A204.1 (cell line): ENCODE measurements at regions not wholly inside any gene's neighbourhood (a gene's known extent, or its start where the extent isn't known, plus 50 kb on each side); places are given as distances from the start of the nearest gene placed in this dataset.

Experiments
- FAIRE-seq: peaks from 2 replicates; lab custom pipeline; 2012; peaks lifted over from hg19 to GRCh38; lab: Jason Lieb, UNC

GRCh38 chr9:108095496-108095895 is 605.9 kb upstream of the KLF4 start:
- no peak for FAIRE-seq

- no peak for FAIRE-seq
These were observed 605.1 kb upstream of the KLF4 start for GRCh38 chr9:108094676-108094993.

GRCh38 chr9:108093773-108094675 is 604.5 kb upstream of the KLF4 start:
- FAIRE-seq, result no peak

- no peak for FAIRE-seq
These were observed 599.3 kb upstream of the KLF4 start for GRCh38 chr9:108088916-108089315.

- no peak for FAIRE-seq
These were observed 598.2 kb upstream of the KLF4 start for GRCh38 chr9:108087781-108088180.

- FAIRE-seq, result no peak
These were observed 597.1 kb upstream of the KLF4 start for GRCh38 chr9:108086624-108087023.

- FAIRE-seq, result no peak
These were observed 595.7 kb upstream of the KLF4 start for GRCh38 chr9:108085294-108085693.

GRCh38 chr9:108083796-108084352 is 594.3 kb upstream of the KLF4 start:
- no peak for FAIRE-seq

GRCh38 chr9:108083160-108083750 is 593.7 kb upstream of the KLF4 start:
- no peak for FAIRE-seq

- no peak for FAIRE-seq
These were observed 591.5 kb upstream of the KLF4 start for GRCh38 chr9:108081112-108081511.

- no peak for FAIRE-seq
These were observed 590.7 kb upstream of the KLF4 start for GRCh38 chr9:108080285-108080684.

GRCh38 chr9:108078811-108079210 is 589.2 kb upstream of the KLF4 start:
- no peak for FAIRE-seq

- FAIRE-seq, result no peak
These were observed 588.8 kb upstream of the KLF4 start for GRCh38 chr9:108078375-108078774.

GRCh38 chr9:108077556-108077955 is 588.0 kb upstream of the KLF4 start:
- no peak for FAIRE-seq

GRCh38 chr9:108074900-108075299 is 585.3 kb upstream of the KLF4 start:
- no peak for FAIRE-seq

GRCh38 chr9:108073823-108074222 is 584.3 kb upstream of the KLF4 start:
- FAIRE-seq, result no peak

GRCh38 chr9:108072740-108073139 is 583.2 kb upstream of the KLF4 start:
- FAIRE-seq, result no peak

- FAIRE-seq, result no peak
These were observed 581.3 kb upstream of the KLF4 start for GRCh38 chr9:108070861-108071260.

GRCh38 chr9:108069991-108070390 is 580.4 kb upstream of the KLF4 start:
- FAIRE-seq, result no peak

GRCh38 chr9:108062680-108063079 is 573.1 kb upstream of the KLF4 start:
- FAIRE-seq, result no peak

- FAIRE-seq, result no peak
These were observed 570.6 kb upstream of the KLF4 start for GRCh38 chr9:108060175-108060574.

GRCh38 chr9:108058135-108058814 is 568.7 kb upstream of the KLF4 start:
- no peak for FAIRE-seq
